H9 (cell line): ENCODE measurements at regions not wholly inside any gene's neighbourhood (a gene's known extent, or its start where the extent isn't known, plus 50 kb on each side); places are given as distances from the start of the nearest gene placed in this dataset.

ENCODE experiments used
- DNase-seq: peaks from one replicate; pipeline ENCODE4 v3.0.0-alpha.2; 2017
- H2AFZ ChIP-seq: one replicate; pipeline ENCODE4 v1.6.1; 2013; ENCODE audit warnings: mild to moderate bottlenecking, low read length, control low read depth, moderate library complexity
- H2AK5ac ChIP-seq: 2 replicates; pipeline ENCODE4 v1.6.1; 2013; ENCODE audit warnings: low read length, control low read depth, mixed read lengths; ENCODE audit not compliant: insufficient read length
- H2BK120ac ChIP-seq: one replicate; pipeline ENCODE4 v1.6.1; 2013; ENCODE audit warnings: low read depth, mild to moderate bottlenecking, low read length, control low read depth, inconsistent platforms; ENCODE audit not compliant: poor library complexity, severe bottlenecking
- H2BK12ac ChIP-seq: 2 replicates; pipeline ENCODE4 v1.6.1; 2013; ENCODE audit warnings: low read length, control low read depth, mixed read lengths, low read depth; ENCODE audit not compliant: insufficient read length
- H2BK15ac ChIP-seq: 2 replicates; pipeline ENCODE4 v1.6.1; 2013; ENCODE audit warnings: low read depth, low read length, control low read depth
- H2BK20ac ChIP-seq: one replicate; pipeline ENCODE4 v1.6.1; 2013; ENCODE audit warnings: low read depth, mild to moderate bottlenecking, low read length, control low read depth, inconsistent platforms; ENCODE audit not compliant: poor library complexity, severe bottlenecking
- H2BK5ac ChIP-seq: 2 replicates; pipeline ENCODE4 v1.6.1; 2013; ENCODE audit warnings: low read length, control low read depth, mixed read lengths; ENCODE audit not compliant: insufficient read length
- H3K14ac ChIP-seq: 2 replicates; pipeline ENCODE4 v1.6.1; 2013; ENCODE audit warnings: low read length, control low read depth; ENCODE audit not compliant: insufficient read depth
- H3K18ac ChIP-seq: 2 replicates; pipeline ENCODE4 v1.6.1; 2013; ENCODE audit warnings: low read depth, mild to moderate bottlenecking, mixed read lengths, low read length, control low read depth; ENCODE audit not compliant: insufficient read length
- H3K23ac ChIP-seq: 2 replicates; pipeline ENCODE4 v1.6.1; 2013; ENCODE audit warnings: low read length, control low read depth, mixed read lengths, low read depth; ENCODE audit not compliant: insufficient read length
- H3K23me2 ChIP-seq: 2 replicates; pipeline ENCODE4 v1.6.1; 2013; ENCODE audit warnings: low read depth, mild to moderate bottlenecking, mixed read lengths, low read length, control low read depth; ENCODE audit not compliant: insufficient read length, poor library complexity, severe bottlenecking
- H3K27ac ChIP-seq: 2 replicates; pipeline ENCODE4 v1.5.1; 2013; ENCODE audit warnings: low read length, control low read depth, mixed read lengths, low read depth; ENCODE audit not compliant: insufficient read length
- H3K27me3 ChIP-seq: 2 replicates; pipeline ENCODE4 v1.6.1; 2013; ENCODE audit warnings: low read length, control low read depth, inconsistent platforms; ENCODE audit not compliant: insufficient read depth
- H3K4ac ChIP-seq: 2 replicates; pipeline ENCODE4 v1.6.1; 2013; ENCODE audit warnings: low read depth, mild to moderate bottlenecking, control low read depth, inconsistent platforms, low read length, moderate library complexity
- H3K4me1 ChIP-seq: 2 replicates; pipeline ENCODE4 v1.6.1; 2013; ENCODE audit warnings: low read length, control low read depth, inconsistent platforms; ENCODE audit not compliant: insufficient read depth
- H3K4me2 ChIP-seq: 2 replicates; pipeline ENCODE4 v1.6.1; 2013; ENCODE audit warnings: low read length, control low read depth, mixed read lengths; ENCODE audit not compliant: insufficient read length, insufficient read depth
- H3K56ac ChIP-seq: 2 replicates; pipeline ENCODE4 v1.6.1; 2013; ENCODE audit warnings: low read depth, mild to moderate bottlenecking, mixed read lengths, low read length, control low read depth; ENCODE audit not compliant: insufficient read length
- H3K79me1 ChIP-seq: 2 replicates; pipeline ENCODE4 v1.6.1; 2013; ENCODE audit warnings: low read depth, mild to moderate bottlenecking, moderate library complexity, low read length, control low read depth, inconsistent platforms; ENCODE audit not compliant: insufficient read depth, poor library complexity, severe bottlenecking
- H3K79me2 ChIP-seq: 2 replicates; pipeline ENCODE4 v1.6.1; 2013; ENCODE audit warnings: low read length, control low read depth, inconsistent platforms; ENCODE audit not compliant: insufficient read depth
- H3K9ac ChIP-seq: 2 replicates; pipeline ENCODE4 v1.6.1; 2013; ENCODE audit warnings: low read length, control low read depth, mixed read lengths; ENCODE audit not compliant: insufficient read length; ENCODE audit errors: extremely low read depth
- H3K9me3 ChIP-seq: one replicate; pipeline ENCODE4 v1.6.1; 2013; ENCODE audit warnings: low read depth, low read length, inconsistent platforms; ENCODE audit not compliant: control insufficient read depth
- H3T11ph ChIP-seq: one replicate; pipeline ENCODE4 v1.6.1; 2013; ENCODE audit warnings: mild to moderate bottlenecking, low read length, control low read depth, inconsistent platforms
- H4K20me1 ChIP-seq: one replicate; pipeline ENCODE4 v1.6.1; 2013; ENCODE audit not compliant: control insufficient read depth, insufficient read length, insufficient read depth
- H4K5ac ChIP-seq: 2 replicates; pipeline ENCODE4 v1.6.1; 2013; ENCODE audit warnings: low read depth, mild to moderate bottlenecking, mixed read lengths, low read length, control low read depth; ENCODE audit not compliant: insufficient read length
- H4K8ac ChIP-seq: replicated peaks from 2 replicates; pipeline ENCODE4 v1.6.1; 2013; ENCODE audit warnings: low read length, control low read depth, mixed read lengths, low read depth; ENCODE audit not compliant: insufficient read length
- H4K91ac ChIP-seq: 2 replicates; pipeline ENCODE4 v1.6.1; 2013; ENCODE audit warnings: low read depth, mild to moderate bottlenecking, moderate library complexity, mixed read lengths, low read length, control low read depth; ENCODE audit not compliant: insufficient read length
- H3K27ac Mint-ChIP-seq, 3 experiments: 2 replicates in 2 of 3; 3 replicates in 1 of 3; pipeline ENCODE4 v1.8.0; 2020 to 2021; ENCODE audit warnings: mixed read lengths in 3 of 3, mild to moderate bottlenecking in 1 of 3, moderate library complexity in 1 of 3
- H3K27me3 Mint-ChIP-seq: 2 replicates; pipeline ENCODE4 v1.8.0; 2021; ENCODE audit warnings: low read depth, mild to moderate bottlenecking, moderate library complexity, mixed read lengths
- H3K36me3 Mint-ChIP-seq, 3 experiments: 2 replicates in 2 of 3; 3 replicates in 1 of 3; pipeline ENCODE4 v1.8.0; 2020 to 2021; ENCODE audit warnings: low read depth in 3 of 3, mixed read lengths in 3 of 3; ENCODE audit not compliant: insufficient read depth in 1 of 3
- H3K4me1 Mint-ChIP-seq, 2 experiments: 2 replicates each; pipeline ENCODE4 v1.8.0; 2020; ENCODE audit warnings: mixed read lengths in 2 of 2
- H3K4me3 Mint-ChIP-seq, 2 experiments: 2 replicates in 1 of 2; 3 replicates in 1 of 2; pipeline ENCODE4 v1.8.0; 2020 to 2021; ENCODE audit warnings: mild to moderate bottlenecking in 2 of 2, mixed read lengths in 2 of 2, moderate library complexity in 1 of 2
- H3K9me3 Mint-ChIP-seq, 2 experiments: 2 replicates in 1 of 2; 3 replicates in 1 of 2; pipeline ENCODE4 v1.8.0; 2020; ENCODE audit warnings: mild to moderate bottlenecking in 2 of 2, mixed read lengths in 2 of 2, moderate library complexity in 1 of 2
- WGBS: extraction: QIAGEN DNeasy Blood & Tissue Kit; methylation state at CpG from one replicate; pipeline ENCODE4 v1.1.7; 2013; ENCODE audit warnings: missing lambda C conversion rate, low lambda C conversion rate, mixed read lengths; ENCODE audit not compliant: insufficient read length; ENCODE audit errors: extremely low coverage; 5-methylcytosine and 5-hydroxymethylcytosine counted together
- TF ChIP-seq, protein P1 (sequence below): fragments of 200-600 bp; sonication (generic); conservative IDR thresholded peaks from 3 replicates; pipeline ENCODE4 v1.8.0; 2021; ENCODE audit warnings: antibody characterized with exemption, mild to moderate bottlenecking

- TF ChIP-seq, protein P1, sequence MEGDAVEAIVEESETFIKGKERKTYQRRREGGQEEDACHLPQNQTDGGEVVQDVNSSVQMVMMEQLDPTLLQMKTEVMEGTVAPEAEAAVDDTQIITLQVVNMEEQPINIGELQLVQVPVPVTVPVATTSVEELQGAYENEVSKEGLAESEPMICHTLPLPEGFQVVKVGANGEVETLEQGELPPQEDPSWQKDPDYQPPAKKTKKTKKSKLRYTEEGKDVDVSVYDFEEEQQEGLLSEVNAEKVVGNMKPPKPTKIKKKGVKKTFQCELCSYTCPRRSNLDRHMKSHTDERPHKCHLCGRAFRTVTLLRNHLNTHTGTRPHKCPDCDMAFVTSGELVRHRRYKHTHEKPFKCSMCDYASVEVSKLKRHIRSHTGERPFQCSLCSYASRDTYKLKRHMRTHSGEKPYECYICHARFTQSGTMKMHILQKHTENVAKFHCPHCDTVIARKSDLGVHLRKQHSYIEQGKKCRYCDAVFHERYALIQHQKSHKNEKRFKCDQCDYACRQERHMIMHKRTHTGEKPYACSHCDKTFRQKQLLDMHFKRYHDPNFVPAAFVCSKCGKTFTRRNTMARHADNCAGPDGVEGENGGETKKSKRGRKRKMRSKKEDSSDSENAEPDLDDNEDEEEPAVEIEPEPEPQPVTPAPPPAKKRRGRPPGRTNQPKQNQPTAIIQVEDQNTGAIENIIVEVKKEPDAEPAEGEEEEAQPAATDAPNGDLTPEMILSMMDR: no peak
- no peaks in the 10 kb centered on the region for H3K23me2 ChIP-seq
- no peak overlapping the region for H3K27ac Mint-ChIP-seq
- no peak overlapping the region for H3K14ac ChIP-seq
- H3K4me3 Mint-ChIP-seq: no peak overlapping the region
- H3K9me3 ChIP-seq: no peaks in the 10 kb centered on the region
- no peak overlapping the region for H4K91ac ChIP-seq
- WGBS: no CpG with 5 or more reads among the region's 3 CpGs
- no peak overlapping the region for H3T11ph ChIP-seq
- H3K56ac ChIP-seq: no peak overlapping the region
- no peak overlapping the region for H4K5ac ChIP-seq
- H3K18ac ChIP-seq: no peak overlapping the region
- H3K4ac ChIP-seq: no peak overlapping the region
- no peak overlapping the region for H2BK15ac ChIP-seq
- H3K9me3 Mint-ChIP-seq: no peaks in the 10 kb centered on the region
- H2AFZ ChIP-seq: no peak overlapping the region
- H3K36me3 Mint-ChIP-seq: no peaks in the 10 kb centered on the region
- H3K27me3 ChIP-seq: no peaks in the 10 kb centered on the region
- no peak overlapping the region for H2BK12ac ChIP-seq
- no peak overlapping the region for H3K23ac ChIP-seq
- no peak overlapping the region for H4K8ac ChIP-seq
- no peaks in the 10 kb centered on the region for H4K20me1 ChIP-seq
- H3K4me1 ChIP-seq: no peaks in the 10 kb centered on the region
- no peak for DNase-seq
- H3K4me1 Mint-ChIP-seq: no peaks in the 10 kb centered on the region
- H2BK120ac ChIP-seq: no peak overlapping the region
- H3K9ac ChIP-seq: no peak overlapping the region
- no peak overlapping the region for H2BK20ac ChIP-seq
- H2AK5ac ChIP-seq: no peak overlapping the region
- no peaks in the 10 kb centered on the region for H3K79me2 ChIP-seq
- no peaks in the 10 kb centered on the region for H3K79me1 ChIP-seq
- H2BK5ac ChIP-seq: no peak overlapping the region
- no peak overlapping the region for H3K27ac ChIP-seq
- H3K4me2 ChIP-seq: no peak overlapping the region
- H3K27me3 Mint-ChIP-seq: no peaks in the 10 kb centered on the region
Measured at GRCh38 chr10:58082248-58082647, 185.4 kb downstream of the IPMK start.
